HEK293 (cell line): ENCODE measurements at regions not wholly inside any gene's neighbourhood (a gene's known extent, or its start where the extent isn't known, plus 50 kb on each side); places are given as distances from the start of the nearest gene placed in this dataset.

ENCODE experiments used
- CTCF ChIA-PET: fragments of 350-600 bp; formaldehyde crosslinking; extraction: SDS; loops from one replicate; lab custom pipeline; 2021; ENCODE audit warnings: antibody characterized with exemption; lab: Yijun Ruan, JAX
- POLR2A ChIA-PET: fragments of 300-600 bp; formaldehyde crosslinking; extraction: SDS; loops from one replicate; lab custom pipeline; 2020; ENCODE audit warnings: antibody characterized with exemption, inconsistent platforms; lab: Yijun Ruan, JAX
- H3K27ac ChIP-seq: fragments of 200-500 bp; sonication (Bioruptor generic); 2 replicates; pipeline ENCODE4 v1.5.1; 2014; ENCODE audit warnings: low read depth, low read length, control low read depth, inconsistent platforms; ENCODE audit errors: extremely low read depth
- H3K36me3 ChIP-seq, 2 experiments: fragments of 200-500 bp in 1 of 2; sonication (Bioruptor generic) in 1 of 2; 1 replicate in 1 of 2; 2 replicates in 1 of 2; pipeline ENCODE4 v1.5.1; 2014 to 2017; ENCODE audit warnings: inconsistent platforms in 2 of 2, low read length in 2 of 2; ENCODE audit not compliant: control insufficient read depth in 2 of 2, insufficient read depth in 1 of 2
- H3K4me1 ChIP-seq: fragments of 200-500 bp; sonication (Bioruptor generic); 2 replicates; pipeline ENCODE4 v1.5.1; 2014; ENCODE audit warnings: mild to moderate bottlenecking, low read length, inconsistent platforms; ENCODE audit not compliant: control insufficient read depth, insufficient read depth
- H3K4me3 ChIP-seq: 2 replicates; pipeline ENCODE4 v1.5.1; 2011; ENCODE audit warnings: low read depth, mild to moderate bottlenecking, control low read depth, low read length, moderate library complexity
- H3K9me3 ChIP-seq: fragments of 200-500 bp; sonication (Bioruptor generic); 2 replicates; pipeline ENCODE4 v1.5.1; 2014; ENCODE audit warnings: low read depth, low read length, inconsistent platforms; ENCODE audit not compliant: control insufficient read depth, insufficient read depth
- GLIS2 ChIP-seq: fragments of 450-650 bp; formaldehyde crosslinking; IDR thresholded peaks from 2 replicates; pipeline ENCODE4 v1.5.1; 2016; ENCODE audit warnings: missing biosample characterization, missing genetic modification characterization
- HOXD13 ChIP-seq: sonication (generic); formaldehyde crosslinking; IDR thresholded peaks from 2 replicates; pipeline ENCODE4 v1.8.0; 2022; ENCODE audit warnings: missing genetic modification reagents, borderline replicate concordance
- IKZF3 ChIP-seq: fragments of 450-650 bp; IDR thresholded peaks from 2 replicates; pipeline ENCODE4 v1.5.0; 2018; ENCODE audit warnings: missing biosample characterization, mild to moderate bottlenecking, missing genetic modification characterization, moderate library complexity
- KLF10 ChIP-seq: fragments of 450-650 bp; IDR thresholded peaks from 2 replicates; pipeline ENCODE4 v1.5.1; 2018; ENCODE audit warnings: missing biosample characterization, mild to moderate bottlenecking, missing genetic modification characterization
- MEIS1 ChIP-seq: sonication (generic); formaldehyde crosslinking; IDR thresholded peaks from 2 replicates; pipeline ENCODE4 v1.8.1; 2022; ENCODE audit warnings: missing genetic modification reagents, mild to moderate bottlenecking, borderline replicate concordance
- OSR2 ChIP-seq: fragments of 450-650 bp; formaldehyde crosslinking; IDR thresholded peaks from 2 replicates; pipeline ENCODE4 v1.5.1; 2016; ENCODE audit warnings: missing biosample characterization, missing genetic modification characterization
- REPIN1 ChIP-seq: fragments of 450-650 bp; formaldehyde crosslinking; IDR thresholded peaks from 2 replicates; pipeline ENCODE4 v1.5.1; 2017; ENCODE audit warnings: missing biosample characterization, missing genetic modification characterization, low read depth
- YY2 ChIP-seq: fragments of 450-650 bp; formaldehyde crosslinking; IDR thresholded peaks from 2 replicates; pipeline ENCODE4 v1.5.1; 2016; ENCODE audit warnings: missing biosample characterization, missing genetic modification characterization
- ZBTB7A ChIP-seq: fragments of 450-650 bp; formaldehyde crosslinking; IDR thresholded peaks from 2 replicates; pipeline ENCODE4 v1.5.1; 2016; ENCODE audit warnings: low read depth, missing biosample characterization, missing genetic modification characterization
- ZFP3 ChIP-seq: fragments of 450-650 bp; formaldehyde crosslinking; IDR thresholded peaks from 2 replicates; pipeline ENCODE4 v1.5.1; 2016; ENCODE audit warnings: low read depth, missing biosample characterization, missing genetic modification characterization
- ZNF10 ChIP-seq: fragments of 450-650 bp; formaldehyde crosslinking; IDR thresholded peaks from 2 replicates; pipeline ENCODE4 v1.5.1; 2017; ENCODE audit warnings: missing biosample characterization, missing genetic modification characterization
- ZNF302 ChIP-seq: fragments of 450-650 bp; formaldehyde crosslinking; IDR thresholded peaks from 2 replicates; pipeline ENCODE4 v1.5.1; 2016; ENCODE audit warnings: missing biosample characterization, missing genetic modification characterization, low read depth
- ZNF404 ChIP-seq: fragments of 450-650 bp; formaldehyde crosslinking; IDR thresholded peaks from 2 replicates; pipeline ENCODE4 v1.5.1; 2017; ENCODE audit warnings: missing biosample characterization, missing genetic modification characterization
- ZNF521 ChIP-seq: fragments of 450-650 bp; formaldehyde crosslinking; IDR thresholded peaks from 2 replicates; pipeline ENCODE4 v1.5.1; 2017; ENCODE audit warnings: missing biosample characterization, mild to moderate bottlenecking, missing genetic modification characterization
- ZNF548 ChIP-seq: fragments of 450-650 bp; formaldehyde crosslinking; IDR thresholded peaks from 2 replicates; pipeline ENCODE4 v1.5.1; 2016; ENCODE audit warnings: missing biosample characterization, missing genetic modification characterization
- ZNF585B ChIP-seq: fragments of 450-650 bp; formaldehyde crosslinking; IDR thresholded peaks from 2 replicates; pipeline ENCODE4 v1.5.1; 2016; ENCODE audit warnings: missing biosample characterization, missing genetic modification characterization
- ZNF629 ChIP-seq: fragments of 450-650 bp; formaldehyde crosslinking; IDR thresholded peaks from 2 replicates; pipeline ENCODE4 v1.5.1; 2017; ENCODE audit warnings: missing biosample characterization, missing genetic modification characterization
- ZNF654 ChIP-seq: fragments of 450-650 bp; formaldehyde crosslinking; IDR thresholded peaks from 2 replicates; pipeline ENCODE4 v1.5.1; 2016; ENCODE audit warnings: low read depth, missing biosample characterization, missing genetic modification characterization
- ZNF660 ChIP-seq: fragments of 450-650 bp; IDR thresholded peaks from 2 replicates; pipeline ENCODE4 v1.5.1; 2018; ENCODE audit warnings: missing biosample characterization, mild to moderate bottlenecking, missing genetic modification characterization
- ZNF707 ChIP-seq: fragments of 450-650 bp; formaldehyde crosslinking; IDR thresholded peaks from 2 replicates; pipeline ENCODE4 v1.5.1; 2016; ENCODE audit warnings: missing biosample characterization, missing genetic modification characterization
- ZNF768 ChIP-seq: fragments of 450-650 bp; formaldehyde crosslinking; IDR thresholded peaks from 2 replicates; pipeline ENCODE4 v1.5.1; 2018; ENCODE audit warnings: missing biosample characterization, mild to moderate bottlenecking, missing genetic modification characterization
- ZNF792 ChIP-seq: fragments of 450-650 bp; formaldehyde crosslinking; IDR thresholded peaks from 2 replicates; pipeline ENCODE4 v1.5.1; 2016; ENCODE audit warnings: missing biosample characterization, missing genetic modification characterization
- ZNF843 ChIP-seq: fragments of 450-650 bp; formaldehyde crosslinking; IDR thresholded peaks from 2 replicates; pipeline ENCODE4 v1.5.1; 2016; ENCODE audit warnings: missing biosample characterization, missing genetic modification characterization
- ZSCAN16 ChIP-seq: fragments of 450-650 bp; formaldehyde crosslinking; IDR thresholded peaks from 2 replicates; pipeline ENCODE4 v1.5.1; 2016; ENCODE audit warnings: missing biosample characterization, missing genetic modification characterization
- ZSCAN4 ChIP-seq: fragments of 450-650 bp; formaldehyde crosslinking; IDR thresholded peaks from 2 replicates; pipeline ENCODE4 v1.5.1; 2017; ENCODE audit warnings: missing biosample characterization, missing genetic modification characterization

- H3K27ac ChIP-seq, result no peak overlapping the region
- H3K4me3 ChIP-seq, result no peak overlapping the region
- TF ChIP-seq ZNF843, result no peak
- TF ChIP-seq KLF10 (tag by site-specific recombination), result no peak
- no peak for TF ChIP-seq ZNF629 (tag by site-specific recombination)
- no peak for TF ChIP-seq OSR2 (tag by site-specific recombination)
- TF ChIP-seq ZNF768 (tag by site-specific recombination), result no peak
- TF ChIP-seq YY2, result no peak
- no peak for TF ChIP-seq ZNF302 (tag by site-specific recombination)
- no peak for TF ChIP-seq ZNF660 (tag by site-specific recombination)
- TF ChIP-seq ZNF10 (tag by site-specific recombination), result no peak
- TF ChIP-seq ZNF548 (tag by site-specific recombination), result no peak
- no peak for TF ChIP-seq ZNF654 (tag by site-specific recombination)
- TF ChIP-seq MEIS1, result no peak
- TF ChIP-seq ZNF404 (tag by site-specific recombination), result no peak
- TF ChIP-seq GLIS2 (tag by site-specific recombination), result no peak
- H3K36me3 ChIP-seq, result no peaks in the 10 kb centered on the region
- H3K4me1 ChIP-seq, result no peaks in the 10 kb centered on the region
- no peaks in the 10 kb centered on the region for H3K9me3 ChIP-seq
- ChIA-PET CTCF (no interaction called here), POLR2A (no interaction called here)
These were observed 277.2 kb upstream of the ADRA1B start for GRCh38 chr5:159638954-159639559.

DNA sequence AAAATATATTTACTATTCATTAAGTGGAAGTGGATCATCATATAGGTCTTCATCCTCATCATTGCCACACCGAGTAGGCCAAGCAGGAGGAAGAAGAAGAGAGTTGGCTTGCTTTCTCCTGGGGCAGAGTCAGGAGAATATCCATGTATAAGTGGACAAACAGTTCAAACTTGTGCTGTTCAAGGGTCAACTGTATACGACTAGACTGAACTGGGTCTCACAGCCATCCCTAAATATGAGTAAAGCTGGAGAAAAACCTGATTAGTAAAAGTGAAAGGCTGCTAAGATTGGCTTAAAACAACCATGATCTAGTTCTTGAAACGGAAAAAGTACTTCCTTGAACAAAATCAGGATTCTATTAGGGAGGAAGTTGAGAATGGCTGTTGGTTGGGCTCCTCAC is 276.7 kb upstream of the ADRA1B start:
- H3K4me1 ChIP-seq, result no peaks in the 10 kb centered on the region
- no peaks in the 10 kb centered on the region for H3K36me3 ChIP-seq
- TF ChIP-seq REPIN1, result no peak
- no peak for TF ChIP-seq HOXD13 (CRISPR knock-in tag)
- TF ChIP-seq ZBTB7A (tag by site-specific recombination), result no peak
- TF ChIP-seq ZNF521 (tag by site-specific recombination), result no peak
- TF ChIP-seq ZNF302 (tag by site-specific recombination), result no peak
- no peak for TF ChIP-seq ZNF707 (tag by site-specific recombination)
- no peak for TF ChIP-seq ZNF585B (tag by site-specific recombination)
- no peak for TF ChIP-seq IKZF3 (tag by site-specific recombination)
- TF ChIP-seq ZNF792, result no peak
- TF ChIP-seq, all 188 proteins: peak for 0
- POLR2A ChIA-PET, result no interaction called here
- Histone ChIP-seq H3K9me3 (no peaks in the 10 kb centered on the region), H3K27ac (no peak overlapping the region), H3K4me3 (no peak overlapping the region)
- CTCF ChIA-PET, result no interaction called here

DNA sequence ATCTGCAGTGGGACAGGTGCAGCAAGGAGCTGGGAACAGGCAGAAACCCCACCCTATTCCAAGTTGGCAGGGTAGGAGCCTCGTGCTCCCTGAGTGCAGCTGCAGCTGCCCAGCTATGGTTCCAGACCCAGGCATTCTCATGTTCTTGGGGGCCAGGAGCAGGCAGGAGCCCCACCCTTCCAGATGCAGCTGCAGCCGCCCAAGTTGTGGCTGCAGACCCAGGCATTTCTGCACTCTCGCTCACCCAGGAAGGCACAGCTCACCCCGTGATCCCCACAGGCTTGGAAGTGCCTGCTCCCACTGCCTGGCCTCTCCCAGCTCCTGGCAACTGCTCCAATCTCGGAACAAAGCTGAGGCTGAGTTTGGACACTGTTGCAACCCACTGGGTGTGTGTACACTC is 275.8 kb upstream of the ADRA1B start:
- Histone ChIP-seq H3K4me3 (no peak overlapping the region), H3K9me3 (no peaks in the 10 kb centered on the region), H3K4me1 (no peaks in the 10 kb centered on the region), H3K36me3 (no peaks in the 10 kb centered on the region), H3K27ac (no peak overlapping the region)
- POLR2A ChIA-PET, result no interaction called here
- CTCF ChIA-PET, result interaction anchor here (0.5 kb wide), 1 partner anchor 330 kb away, joined by 4 read pairs; no protein-coding TSS in a partner anchor
- TF ChIP-seq ZSCAN16 (tag by site-specific recombination), result no peak
- TF ChIP-seq ZFP3 (tag by site-specific recombination), result no peak
- no peak for TF ChIP-seq ZSCAN4
